ENCODE measurements at regions not wholly inside any gene's neighbourhood (a gene's known extent, or its start where the extent isn't known, plus 50 kb on each side); places are given as distances from the start of the nearest gene placed in this dataset.

- no peak for TF ChIP-seq CTCF (IDR thresholded peaks at IDR 0.05 in 4 of 5, conservative IDR thresholded peaks at IDR 0.05 in 1 of 5)
- no peak for TF ChIP-seq POLR2A (IDR thresholded peaks at IDR 0.05)
These were observed 465.5 kb downstream of the XIRP2 start for GRCh38 chr2:167353605-167354280.

Measured in gastrocnemius medialis (tissue), 4 donors.